ENCODE measurements at regions not wholly inside any gene's neighbourhood (a gene's known extent, or its start where the extent isn't known, plus 50 kb on each side); places are given as distances from the start of the nearest gene placed in this dataset.
"Not testable (repeated sequence)": the region's sequence is repeated elsewhere in the genome, so short reads cannot be mapped to it uniquely, and the experiment has no call there.

DNA sequence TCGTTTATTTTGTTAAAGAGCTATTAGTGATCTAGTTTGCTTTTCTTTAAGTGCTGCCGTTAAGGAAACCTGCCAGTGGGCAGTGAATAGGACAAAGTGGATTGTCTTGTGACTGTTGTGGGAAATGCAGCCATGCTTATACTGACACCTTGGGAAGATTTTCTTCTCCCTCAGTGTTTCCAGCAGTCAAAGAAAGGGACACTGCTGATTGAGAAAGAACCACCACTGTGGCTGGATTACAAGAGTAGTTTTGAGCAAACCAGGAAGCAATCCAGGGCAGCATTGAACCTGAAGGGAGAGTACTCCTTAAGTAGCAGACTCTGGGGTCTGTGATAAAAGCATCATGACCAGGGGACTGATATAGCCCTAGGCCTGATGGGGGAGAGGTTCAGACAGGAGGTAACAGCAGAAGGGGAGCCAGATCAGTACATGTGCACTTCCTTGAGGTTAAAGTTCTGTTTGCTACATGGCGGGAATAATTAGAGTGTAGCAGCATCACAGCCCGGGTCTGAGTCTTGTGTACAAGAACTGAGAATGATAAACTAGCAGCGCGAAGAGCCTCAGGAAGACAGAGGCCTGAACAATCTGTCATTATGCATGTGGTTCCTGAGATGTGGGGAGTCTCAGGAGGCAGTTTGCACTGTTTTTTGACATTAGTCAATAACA lies 167.8 kb downstream of the C11orf91 start:
- no peaks in the 10 kb centered on the region for H3K36me3 Mint-ChIP-seq (ENCODE audit: low read depth)
- H3K4me1 Mint-ChIP-seq (ENCODE audit: low read depth): no peaks in the 10 kb centered on the region
- H3K27me3 Mint-ChIP-seq (ENCODE audit: low read depth): peaks cover 15% of the 10 kb centered on the region
- CTCF ChIA-PET: no interaction called here
- DNase-seq: no peak
- intact Hi-C loops (cut with micrococcal nuclease): no loop called here
- peaks cover 7% of the 10 kb centered on the region for H3K9me3 Mint-ChIP-seq
- H3K4me3 Mint-ChIP-seq: no peak overlapping the region
- no peak overlapping the region for H3K27ac Mint-ChIP-seq

DNA sequence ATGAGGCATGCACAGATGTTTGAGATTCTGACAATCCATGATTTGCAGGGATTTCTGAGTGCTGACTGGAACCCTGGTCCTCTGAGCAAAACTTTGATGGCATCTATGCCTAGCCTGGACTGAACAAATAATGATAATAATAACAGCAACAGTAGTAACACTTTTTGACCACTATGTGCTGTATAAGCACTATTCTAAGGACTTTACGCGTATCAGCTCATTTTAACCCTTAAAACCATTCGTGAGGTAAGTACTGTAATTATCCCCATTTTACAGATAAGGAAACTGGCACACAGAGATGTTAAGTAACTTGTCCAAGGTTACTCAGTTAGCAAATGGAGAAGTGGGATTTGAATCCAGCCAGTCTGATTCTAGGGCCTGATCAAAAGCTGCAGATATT lies 168.4 kb downstream of the C11orf91 start:
- CTCF ChIA-PET: no interaction called here
- no peak overlapping the region for H3K27ac Mint-ChIP-seq
- H3K27me3 Mint-ChIP-seq (ENCODE audit: low read depth): peaks cover 17% of the 10 kb centered on the region
- H3K36me3 Mint-ChIP-seq (ENCODE audit: low read depth): no peaks in the 10 kb centered on the region
- H3K4me3 Mint-ChIP-seq: no peak overlapping the region
- intact Hi-C loops (cut with micrococcal nuclease): no loop called here
- no peak for DNase-seq
- H3K9me3 Mint-ChIP-seq: peaks cover 11% of the 10 kb centered on the region
- H3K4me1 Mint-ChIP-seq (ENCODE audit: low read depth): no peaks in the 10 kb centered on the region

DNA sequence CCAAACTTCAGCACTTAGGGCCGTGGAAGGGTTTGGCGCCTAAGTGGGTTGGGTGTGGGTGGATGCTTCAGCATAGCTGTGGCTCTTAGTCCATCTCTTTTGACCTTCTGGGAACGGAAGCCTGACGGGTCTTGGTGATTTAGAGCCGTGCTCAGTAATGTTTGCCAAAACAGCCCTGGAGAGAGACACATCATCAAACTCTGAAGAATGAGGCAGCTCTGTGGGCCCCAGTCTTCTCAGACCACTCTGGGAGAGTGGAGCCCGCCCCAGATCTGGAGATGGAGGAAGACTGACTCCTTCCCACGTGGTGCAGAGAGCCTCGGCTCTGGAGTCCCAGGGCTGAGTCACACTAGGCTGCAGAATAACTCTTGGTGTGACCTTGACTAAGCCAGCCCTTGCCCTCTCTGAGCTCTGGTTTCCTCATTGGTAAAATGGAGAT lies 168.9 kb downstream of the C11orf91 start:
- CTCF ChIA-PET: no interaction called here
- H3K4me3 Mint-ChIP-seq: no peak overlapping the region
- peaks cover 18% of the 10 kb centered on the region for H3K27me3 Mint-ChIP-seq (ENCODE audit: low read depth)
- peaks cover 16% of the 10 kb centered on the region for H3K9me3 Mint-ChIP-seq
- no peaks in the 10 kb centered on the region for H3K4me1 Mint-ChIP-seq (ENCODE audit: low read depth)
- DNase-seq: no peak
- intact Hi-C loops (cut with micrococcal nuclease): no loop called here
- no peak overlapping the region for H3K27ac Mint-ChIP-seq
- H3K36me3 Mint-ChIP-seq (ENCODE audit: low read depth): no peaks in the 10 kb centered on the region

DNA sequence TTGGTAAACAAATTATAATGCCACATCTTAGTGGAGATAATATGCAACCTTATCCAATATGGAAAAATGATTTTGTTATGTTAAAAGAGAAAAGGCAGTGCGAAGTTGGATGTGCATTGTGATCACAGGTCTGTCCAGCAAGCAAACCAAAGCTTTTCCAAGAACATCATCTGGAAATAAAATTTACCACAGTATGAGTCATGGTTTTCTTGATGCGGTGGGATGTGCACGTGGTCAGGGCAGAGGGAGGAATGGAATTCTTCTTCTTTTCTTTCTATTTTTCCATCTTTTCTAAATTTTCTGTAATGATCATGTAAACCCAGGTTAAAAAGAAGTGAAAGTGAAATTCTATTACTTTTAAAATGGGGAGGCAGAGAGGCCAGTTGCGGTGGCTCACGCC lies 169.8 kb downstream of the C11orf91 start:
- no peaks in the 10 kb centered on the region for H3K4me1 Mint-ChIP-seq (ENCODE audit: low read depth)
- peaks cover 18% of the 10 kb centered on the region for H3K27me3 Mint-ChIP-seq (ENCODE audit: low read depth)
- no peak for DNase-seq
- no peak overlapping the region for H3K27ac Mint-ChIP-seq
- H3K36me3 Mint-ChIP-seq (ENCODE audit: low read depth): no peaks in the 10 kb centered on the region
- H3K4me3 Mint-ChIP-seq: no peak overlapping the region
- H3K9me3 Mint-ChIP-seq: peaks cover 23% of the 10 kb centered on the region
- CTCF ChIA-PET: no interaction called here
- intact Hi-C loops (cut with micrococcal nuclease): no loop called here

DNA sequence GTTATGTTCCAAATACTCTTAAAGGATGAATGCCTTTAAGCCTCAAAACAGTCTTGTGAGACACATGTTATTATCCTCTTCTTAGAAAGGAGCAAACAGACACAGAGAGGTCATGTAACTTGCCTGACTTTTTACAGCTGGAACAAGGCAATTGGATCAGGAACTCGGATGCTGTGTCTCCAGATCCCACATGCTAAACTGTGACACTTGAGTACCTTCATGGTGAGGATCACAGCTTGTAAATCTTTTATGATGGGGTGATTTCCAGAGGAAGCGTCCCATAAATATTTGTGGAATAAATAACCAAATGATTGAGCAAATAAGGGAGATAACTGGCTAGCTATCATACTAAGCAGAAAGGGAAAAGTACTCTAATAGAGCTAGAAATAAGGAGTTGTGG lies 171.2 kb downstream of the C11orf91 start:
- Mint-ChIP-seq H3K27ac (no peak overlapping the region), H3K27me3 (ENCODE audit: low read depth) (peaks cover 17% of the 10 kb centered on the region), H3K36me3 (ENCODE audit: low read depth) (no peaks in the 10 kb centered on the region), H3K9me3 (peaks cover 17% of the 10 kb centered on the region), H3K4me3 (no peak overlapping the region), H3K4me1 (ENCODE audit: low read depth) (no peaks in the 10 kb centered on the region)
- no peak for DNase-seq
- CTCF ChIA-PET: interaction anchor here (0.6 to 1.4 kb wide), 2 partner anchors 10 to 401 kb away, joined by 3 read pairs; no protein-coding TSS in a partner anchor
- intact Hi-C loops (cut with micrococcal nuclease): no loop called here

DNA sequence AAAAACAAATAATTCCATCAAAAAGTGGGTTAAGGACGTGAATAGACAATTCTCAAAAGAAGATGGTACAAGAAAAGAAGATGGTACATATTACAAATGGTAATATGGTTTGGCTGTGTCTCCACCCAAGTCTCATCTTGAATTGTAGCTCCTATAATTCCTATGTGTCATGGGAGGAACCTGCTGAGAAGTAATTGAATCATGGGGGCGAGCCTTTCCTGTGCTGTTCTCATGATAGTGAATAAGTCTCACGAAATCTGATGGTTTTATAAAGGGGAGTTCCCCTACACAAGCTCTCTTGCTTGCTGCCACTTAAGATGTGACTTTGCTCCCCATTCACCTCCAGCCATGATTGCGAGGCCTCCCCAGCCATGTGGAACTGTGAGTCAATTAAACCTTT lies 172.9 kb downstream of the C11orf91 start:
- Mint-ChIP-seq H3K9me3 (peaks cover 17% of the 10 kb centered on the region), H3K27me3 (ENCODE audit: low read depth) (peaks cover 17% of the 10 kb centered on the region)
- CTCF ChIA-PET; H3K4me3 Mint-ChIP-seq; intact Hi-C loops (cut with micrococcal nuclease); DNase-seq; H3K4me1 Mint-ChIP-seq (ENCODE audit: low read depth); H3K27ac Mint-ChIP-seq; H3K36me3 Mint-ChIP-seq (ENCODE audit: low read depth): not testable (repeated sequence)

DNA sequence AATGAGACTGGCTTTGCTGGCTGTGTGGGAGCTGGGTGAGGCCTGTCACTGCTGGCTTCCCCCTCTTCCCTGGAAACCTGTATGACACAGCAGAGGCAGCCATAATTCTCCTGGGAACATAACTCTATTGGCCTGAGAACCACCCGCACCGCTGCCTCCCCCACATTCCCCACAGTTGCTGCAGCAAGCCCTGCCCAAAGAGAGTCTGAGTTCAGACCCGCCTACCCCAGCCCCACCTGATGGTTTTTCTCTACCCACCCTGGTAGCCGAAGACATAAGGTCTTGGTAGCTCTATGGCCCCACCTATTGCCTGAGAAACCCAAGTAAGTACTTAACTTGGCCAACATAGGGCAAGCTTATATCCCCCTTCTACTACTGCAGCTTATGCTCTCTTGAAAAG lies 174.8 kb downstream of the C11orf91 start:
- CTCF ChIA-PET: interaction anchor here (1.0 kb wide), 1 partner anchor 21 kb away, joined by 3 read pairs; no protein-coding TSS in a partner anchor
- no peak overlapping the region for H3K27ac Mint-ChIP-seq
- intact Hi-C loops (cut with micrococcal nuclease): no loop called here
- no peak for DNase-seq
- peaks cover 17% of the 10 kb centered on the region for H3K27me3 Mint-ChIP-seq (ENCODE audit: low read depth)
- no peaks in the 10 kb centered on the region for H3K36me3 Mint-ChIP-seq (ENCODE audit: low read depth)
- peaks cover 17% of the 10 kb centered on the region for H3K9me3 Mint-ChIP-seq
- H3K4me1 Mint-ChIP-seq (ENCODE audit: low read depth): no peaks in the 10 kb centered on the region
- no peak overlapping the region for H3K4me3 Mint-ChIP-seq

DNA sequence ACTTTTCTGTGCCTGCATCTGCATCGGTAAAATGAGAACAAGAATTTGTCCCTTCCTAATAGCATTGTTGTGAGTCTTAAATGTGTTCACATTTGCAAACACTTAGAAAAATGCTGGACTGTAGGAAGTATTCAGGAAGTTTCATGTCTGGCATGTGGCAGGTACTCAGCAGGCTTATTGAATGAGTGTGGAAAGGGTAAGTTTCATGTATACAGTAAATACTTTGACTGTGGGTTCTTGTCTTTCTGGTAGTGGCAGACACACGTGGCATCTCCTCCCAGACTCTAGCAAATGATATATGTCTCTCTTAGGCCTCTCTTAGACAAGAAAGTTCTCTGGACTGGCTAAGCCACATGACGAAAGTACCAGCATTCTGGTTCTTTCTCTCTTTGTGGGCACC lies 179.2 kb downstream of the C11orf91 start:
- CTCF ChIA-PET: no interaction called here
- peaks cover 19% of the 10 kb centered on the region for H3K27me3 Mint-ChIP-seq (ENCODE audit: low read depth)
- intact Hi-C loops (cut with micrococcal nuclease): no loop called here
- no peak overlapping the region for H3K4me3 Mint-ChIP-seq
- no peak for DNase-seq
- H3K4me1 Mint-ChIP-seq (ENCODE audit: low read depth): no peaks in the 10 kb centered on the region
- H3K9me3 Mint-ChIP-seq: peaks cover 4% of the 10 kb centered on the region
- H3K36me3 Mint-ChIP-seq (ENCODE audit: low read depth): no peaks in the 10 kb centered on the region
- no peak overlapping the region for H3K27ac Mint-ChIP-seq

DNA sequence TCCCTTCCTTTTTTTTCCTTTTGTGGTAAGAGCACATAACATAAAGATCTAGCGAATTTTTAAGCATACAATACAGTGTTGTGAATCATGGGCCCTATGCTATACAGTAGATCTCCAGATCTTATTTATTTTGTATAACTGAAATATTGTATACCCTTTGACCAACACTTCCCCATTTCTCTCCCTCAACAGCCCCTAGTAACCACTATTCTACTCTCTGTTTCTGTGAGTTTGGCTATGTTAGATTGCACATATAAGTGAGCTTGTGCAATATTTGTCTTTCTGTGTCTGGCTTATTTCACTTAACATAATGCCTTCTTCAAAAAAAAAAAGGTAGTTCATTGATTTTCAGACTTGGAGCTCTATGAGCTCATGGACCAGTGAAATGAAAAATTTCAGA lies 180.5 kb downstream of the C11orf91 start:
- no peaks in the 10 kb centered on the region for H3K36me3 Mint-ChIP-seq (ENCODE audit: low read depth)
- no peak overlapping the region for H3K27ac Mint-ChIP-seq
- H3K4me1 Mint-ChIP-seq (ENCODE audit: low read depth): peaks cover 2% of the 10 kb centered on the region
- CTCF ChIA-PET: interaction anchor here (0.6 to 0.7 kb wide), 2 partner anchors 26 to 41 kb away, joined by 3 to 4 read pairs; no protein-coding TSS in a partner anchor
- no peak overlapping the region for H3K4me3 Mint-ChIP-seq
- intact Hi-C loops (cut with micrococcal nuclease): no loop called here
- H3K9me3 Mint-ChIP-seq: no peaks in the 10 kb centered on the region
- peaks cover 15% of the 10 kb centered on the region for H3K27me3 Mint-ChIP-seq (ENCODE audit: low read depth)
- DNase-seq: no peak

DNA sequence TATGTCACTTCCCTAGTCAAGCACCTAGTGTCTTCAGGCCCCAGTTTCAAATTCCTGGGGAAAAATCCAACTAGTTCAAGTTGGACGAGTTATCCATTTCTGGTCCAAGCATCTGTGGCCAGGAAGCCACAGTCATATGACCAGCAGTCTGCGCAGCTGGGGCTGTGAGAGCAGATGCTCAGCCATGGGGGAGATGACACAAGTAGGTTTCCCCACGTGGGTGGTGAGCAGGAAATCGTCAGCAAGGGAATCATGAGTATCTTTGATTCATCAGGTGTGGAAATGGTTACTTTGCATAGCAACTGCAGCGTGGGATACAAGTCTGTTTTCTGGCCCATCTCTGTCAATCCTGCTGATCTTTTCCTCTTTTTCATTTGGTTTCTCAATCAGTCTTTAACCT lies 185.3 kb downstream of the C11orf91 start:
- Mint-ChIP-seq H3K36me3 (ENCODE audit: low read depth) (no peaks in the 10 kb centered on the region), H3K9me3 (no peaks in the 10 kb centered on the region), H3K27ac (no peak overlapping the region), H3K4me3 (no peak overlapping the region), H3K27me3 (ENCODE audit: low read depth) (peaks cover 11% of the 10 kb centered on the region), H3K4me1 (ENCODE audit: low read depth) (peaks cover 2% of the 10 kb centered on the region)
- peak; percentile 12 for DNase-seq
- CTCF ChIA-PET: no interaction called here
- intact Hi-C loops (cut with micrococcal nuclease): no loop called here

DNA sequence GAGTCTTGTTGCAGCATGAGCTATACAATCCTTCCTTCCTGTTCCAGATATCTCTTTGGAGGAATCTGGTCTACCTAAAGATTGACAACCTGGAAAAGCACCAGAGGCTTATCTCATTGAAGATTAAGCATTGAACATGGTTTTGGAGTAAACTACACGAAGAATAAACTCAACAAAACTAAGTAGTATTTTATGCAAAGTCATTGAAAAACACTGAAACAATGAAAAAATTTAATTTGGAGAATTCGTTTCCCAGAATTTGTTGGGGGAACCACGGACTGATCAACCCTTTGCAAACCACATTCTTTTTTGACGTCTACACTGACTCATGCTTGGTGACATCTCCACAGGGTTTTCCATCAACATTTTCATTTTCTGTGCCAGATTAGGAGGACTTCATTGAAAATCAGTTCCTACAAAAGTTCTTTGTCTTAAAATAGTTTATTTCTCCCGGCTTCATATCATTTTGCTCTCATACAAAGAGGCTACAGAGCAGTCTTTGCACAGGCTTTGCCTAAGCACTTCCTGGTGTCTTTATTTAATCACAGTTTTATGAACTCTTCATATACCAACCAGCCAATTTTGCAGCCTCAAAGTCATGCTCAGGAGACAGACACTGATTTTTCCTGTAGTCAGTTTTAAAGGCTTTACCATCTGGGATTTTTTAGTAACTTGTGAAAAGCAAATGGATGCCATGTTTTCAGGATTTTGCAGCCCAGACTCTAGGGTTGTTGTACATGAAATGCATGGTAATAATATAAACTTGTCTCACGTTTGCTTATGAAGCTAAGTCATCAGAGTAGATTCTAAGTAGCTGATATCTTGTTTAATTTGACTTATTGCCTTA lies 186.3 kb downstream of the C11orf91 start:
- no peak overlapping the region for H3K27ac Mint-ChIP-seq
- peaks cover 6% of the 10 kb centered on the region for H3K27me3 Mint-ChIP-seq (ENCODE audit: low read depth)
- no peak overlapping the region for H3K4me3 Mint-ChIP-seq
- CTCF ChIA-PET: no interaction called here
- H3K9me3 Mint-ChIP-seq: no peaks in the 10 kb centered on the region
- DNase-seq: no peak
- no peaks in the 10 kb centered on the region for H3K36me3 Mint-ChIP-seq (ENCODE audit: low read depth)
- intact Hi-C loops (cut with micrococcal nuclease): no loop called here
- peaks cover 2% of the 10 kb centered on the region for H3K4me1 Mint-ChIP-seq (ENCODE audit: low read depth)

DNA sequence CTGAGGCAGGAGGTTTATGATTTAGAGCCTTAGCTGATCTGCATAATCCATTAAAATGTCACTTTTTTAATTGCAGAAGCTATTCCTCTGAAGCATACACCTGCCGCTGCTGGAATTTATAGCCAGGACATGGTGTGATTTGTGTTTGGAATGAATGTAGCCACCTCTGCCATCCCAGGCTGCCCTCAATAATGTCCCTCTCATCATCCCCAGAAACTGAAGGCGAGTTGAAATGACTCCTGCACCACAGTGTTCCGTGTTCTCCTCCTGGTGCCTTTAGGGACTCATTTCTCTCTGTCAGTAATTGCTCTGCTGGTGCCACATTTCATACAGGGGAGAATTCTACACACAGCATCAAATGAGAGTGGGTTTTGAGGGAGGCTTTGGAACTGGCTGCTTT lies 191.0 kb downstream of the C11orf91 start:
- Mint-ChIP-seq H3K4me1 (ENCODE audit: low read depth) (no peaks in the 10 kb centered on the region), H3K27me3 (ENCODE audit: low read depth) (peaks cover 6% of the 10 kb centered on the region), H3K9me3 (no peaks in the 10 kb centered on the region), H3K36me3 (ENCODE audit: low read depth) (no peaks in the 10 kb centered on the region), H3K27ac (no peak overlapping the region), H3K4me3 (no peak overlapping the region)
- intact Hi-C loops (cut with micrococcal nuclease): no loop called here
- DNase-seq: no peak
- CTCF ChIA-PET: no interaction called here

DNA sequence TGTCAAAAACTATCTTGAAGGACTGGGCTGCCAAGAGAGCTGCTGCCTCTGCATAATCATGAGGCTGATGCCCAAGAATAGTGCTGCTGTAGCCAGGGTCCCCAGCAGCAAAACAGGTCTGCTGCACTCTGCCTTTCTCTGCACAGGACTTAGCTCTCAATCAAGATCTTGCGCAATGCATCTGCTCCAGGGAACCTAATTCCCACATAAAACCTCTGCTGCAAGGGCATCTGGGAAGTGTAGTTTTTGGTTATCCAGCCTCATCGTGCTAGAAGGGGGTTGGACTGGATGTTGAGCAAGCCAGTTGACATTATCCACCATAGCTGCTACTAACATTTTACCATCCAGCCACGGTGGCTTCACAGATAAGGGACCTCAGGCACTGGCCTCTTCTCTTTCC lies 192.7 kb downstream of the C11orf91 start:
- no peak overlapping the region for H3K27ac Mint-ChIP-seq
- CTCF ChIA-PET: no interaction called here
- no peak for DNase-seq
- H3K4me1 Mint-ChIP-seq (ENCODE audit: low read depth): no peaks in the 10 kb centered on the region
- no peaks in the 10 kb centered on the region for H3K36me3 Mint-ChIP-seq (ENCODE audit: low read depth)
- H3K9me3 Mint-ChIP-seq: no peaks in the 10 kb centered on the region
- peaks cover 6% of the 10 kb centered on the region for H3K27me3 Mint-ChIP-seq (ENCODE audit: low read depth)
- H3K4me3 Mint-ChIP-seq: no peak overlapping the region
- intact Hi-C loops (cut with micrococcal nuclease): no loop called here
